GM19351 (cell line): ENCODE measurements at regions not wholly inside any gene's neighbourhood (a gene's known extent, or its start where the extent isn't known, plus 50 kb on each side); places are given as distances from the start of the nearest gene placed in this dataset.

Experiments used
- ATAC-seq: cut with Tn5 transposase; IDR thresholded peaks from one replicate; pipeline ENCODE4 v1.9.1; 2021; ENCODE audit warnings: mild to moderate bottlenecking, moderate library complexity; ENCODE audit not compliant: unreplicated experiment

DNA sequence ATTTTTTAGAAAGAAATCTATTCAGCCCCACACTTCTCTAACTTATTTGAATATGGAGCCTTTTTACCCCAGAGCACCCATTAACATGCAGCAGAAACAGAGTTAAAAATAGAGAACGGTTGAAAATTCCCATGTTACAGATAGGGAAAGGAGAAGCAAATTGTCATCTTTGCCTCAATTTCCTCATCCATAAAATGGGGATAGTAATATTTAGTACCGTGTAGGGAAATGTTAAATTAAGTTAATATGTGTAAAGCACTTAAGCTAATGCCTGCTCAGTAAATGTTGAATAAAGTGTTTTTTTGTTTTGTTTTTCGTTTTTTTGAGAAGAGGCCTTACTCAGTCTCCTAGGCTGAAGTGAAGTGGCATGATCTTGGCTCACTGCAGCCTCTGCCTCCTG, 50.3 kb downstream of the NAV1 start:
- no peak for ATAC-seq

DNA sequence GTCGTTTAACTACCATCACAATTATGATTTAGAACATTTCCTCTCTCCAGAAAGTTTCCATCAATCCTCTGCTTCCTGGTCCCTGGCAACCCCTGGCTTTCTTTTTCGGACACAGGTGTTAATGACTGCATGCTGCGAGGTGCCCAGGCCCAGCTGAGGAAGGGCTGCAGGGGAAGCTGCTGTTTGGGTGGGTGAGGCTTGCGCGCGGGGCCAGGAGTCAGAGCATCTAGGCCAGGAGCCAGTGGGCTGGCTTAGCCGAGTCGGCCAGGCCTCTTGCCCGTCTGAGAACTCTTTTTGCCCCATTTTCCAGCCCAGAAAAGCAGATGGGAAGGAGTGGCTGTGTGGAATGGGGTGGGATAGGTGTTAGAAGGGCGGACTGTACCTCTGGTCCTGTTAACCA, 51.5 kb downstream of the NAV1 start:
- ATAC-seq: no peak

DNA sequence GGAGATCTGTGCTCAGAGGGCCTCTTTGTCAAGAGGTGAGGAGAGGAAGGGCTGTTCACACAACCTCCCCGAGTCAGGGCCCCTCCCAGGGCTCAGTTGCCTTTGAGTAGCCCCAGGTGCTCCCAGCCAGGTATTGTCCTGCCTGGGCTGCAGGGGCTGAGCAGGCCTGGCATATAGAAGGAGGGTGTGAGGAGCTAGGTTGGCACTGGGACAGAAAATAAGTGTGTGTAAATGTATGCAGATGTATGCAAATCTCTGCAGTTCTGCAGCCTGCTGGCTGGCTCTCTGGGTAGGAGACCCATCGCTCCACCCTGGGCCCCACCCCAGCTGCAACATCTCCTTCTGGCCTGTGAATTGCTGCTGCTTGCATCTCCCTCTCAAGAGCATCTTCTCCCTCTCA, 52.4 kb downstream of the NAV1 start:
- no peak for ATAC-seq

DNA sequence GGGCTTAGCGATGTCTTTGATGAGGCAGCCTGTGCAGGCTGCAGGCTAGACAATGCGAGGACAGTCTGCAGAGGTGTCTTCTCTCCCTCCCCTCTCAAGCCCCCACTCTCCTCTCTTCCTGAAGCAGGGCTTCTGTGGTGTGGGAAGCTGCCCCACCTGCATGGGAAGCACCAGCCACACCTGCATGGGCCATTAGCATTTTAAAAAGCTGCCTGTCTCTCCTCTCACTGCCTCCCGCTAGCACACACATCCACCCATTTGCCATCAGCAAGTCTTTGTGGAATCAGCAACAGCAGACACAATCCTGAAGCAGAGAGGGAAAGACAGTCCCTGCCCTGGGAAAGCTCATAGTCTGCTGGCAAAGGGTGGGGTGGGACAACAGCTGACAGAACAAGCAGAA, 53.1 kb downstream of the NAV1 start:
- ATAC-seq: no peak

DNA sequence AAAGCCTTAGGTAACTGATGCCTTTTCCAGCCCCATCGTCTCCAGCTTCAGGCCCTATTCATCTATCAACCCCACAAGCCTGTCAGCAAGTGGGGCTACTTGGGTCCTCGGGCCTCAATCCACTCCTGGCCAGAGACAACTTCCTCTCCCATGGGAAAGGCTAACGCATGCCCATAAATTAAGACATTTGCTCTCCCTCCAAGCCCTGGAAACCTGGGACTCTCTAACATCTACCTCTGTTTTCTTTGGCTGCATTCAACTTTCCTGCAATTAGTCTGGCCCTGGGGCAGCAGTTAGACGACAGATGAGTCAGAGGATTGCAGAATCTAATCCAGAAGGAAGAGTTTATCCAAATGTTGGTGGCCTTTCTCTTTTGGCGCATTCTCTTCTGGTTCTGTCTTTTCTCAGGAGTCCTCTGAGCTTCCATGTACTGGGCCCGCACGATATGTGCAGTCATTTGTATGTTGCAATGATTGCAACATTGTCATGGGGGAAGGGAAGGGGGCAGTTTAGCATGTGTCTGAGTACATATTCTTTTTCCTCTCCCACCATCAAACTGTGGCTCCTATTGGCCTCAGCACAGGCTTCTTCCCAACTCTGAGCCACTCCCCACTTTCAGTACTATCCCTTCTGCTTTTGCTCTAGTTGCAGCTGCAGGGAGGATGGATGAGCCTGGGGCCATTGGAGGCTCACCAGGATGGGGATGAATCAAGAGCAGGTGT, 54.4 kb downstream of the NAV1 start:
- ATAC-seq: no peak

DNA sequence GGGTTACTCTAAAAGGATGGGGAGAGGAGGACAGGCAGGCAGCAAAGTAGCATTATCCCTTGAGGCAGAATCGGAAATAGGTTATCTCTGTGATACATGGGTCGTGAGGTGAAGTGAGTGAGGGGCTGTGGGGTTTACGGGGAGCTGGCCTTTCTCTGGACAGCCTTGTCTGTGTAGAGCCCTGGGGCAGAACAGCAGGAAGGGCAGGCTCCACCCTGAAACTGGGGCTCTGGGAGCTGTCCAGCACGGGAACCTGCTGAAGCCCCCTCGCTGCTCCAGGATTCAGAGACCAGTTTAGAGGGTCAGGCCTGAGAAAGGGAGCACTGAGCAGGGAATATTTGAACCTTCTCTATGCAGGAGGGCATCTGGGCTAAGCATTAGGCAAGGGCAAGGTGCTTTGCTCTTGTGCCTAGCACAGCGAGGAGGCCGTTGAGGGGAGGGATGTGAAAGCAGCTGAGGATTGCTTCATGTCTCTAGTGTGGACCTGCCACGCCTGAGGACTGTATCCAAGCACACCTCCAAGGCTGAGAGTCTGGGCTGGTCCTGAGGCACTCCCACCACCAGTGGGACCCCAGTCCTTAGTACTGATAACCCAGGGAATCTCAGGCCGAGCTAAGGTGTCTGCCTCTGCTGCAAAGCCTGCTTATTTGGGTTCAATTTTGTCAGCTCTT, 55.8 kb downstream of the NAV1 start:
- ATAC-seq: no peak

DNA sequence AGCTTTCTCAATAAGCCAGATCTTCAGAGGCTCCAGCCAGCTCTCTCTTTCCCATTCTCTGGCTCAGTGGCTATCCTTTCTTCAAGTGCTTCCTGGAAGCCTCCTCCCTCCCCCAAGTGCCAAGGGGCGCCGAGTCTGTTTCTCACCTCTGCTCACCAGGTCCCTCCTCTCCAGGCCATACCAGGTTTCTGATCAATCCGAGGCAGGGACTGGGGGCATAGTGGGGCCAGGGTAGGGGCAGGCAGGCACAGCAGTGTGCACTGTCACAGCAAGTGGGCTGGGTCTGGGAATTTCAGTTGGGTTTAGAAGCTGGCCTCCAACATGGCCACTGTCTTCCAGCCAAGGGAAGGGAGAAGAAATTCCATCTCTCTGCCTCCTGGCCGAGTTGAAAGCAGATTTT, 56.5 kb downstream of the NAV1 start:
- no peak for ATAC-seq

DNA sequence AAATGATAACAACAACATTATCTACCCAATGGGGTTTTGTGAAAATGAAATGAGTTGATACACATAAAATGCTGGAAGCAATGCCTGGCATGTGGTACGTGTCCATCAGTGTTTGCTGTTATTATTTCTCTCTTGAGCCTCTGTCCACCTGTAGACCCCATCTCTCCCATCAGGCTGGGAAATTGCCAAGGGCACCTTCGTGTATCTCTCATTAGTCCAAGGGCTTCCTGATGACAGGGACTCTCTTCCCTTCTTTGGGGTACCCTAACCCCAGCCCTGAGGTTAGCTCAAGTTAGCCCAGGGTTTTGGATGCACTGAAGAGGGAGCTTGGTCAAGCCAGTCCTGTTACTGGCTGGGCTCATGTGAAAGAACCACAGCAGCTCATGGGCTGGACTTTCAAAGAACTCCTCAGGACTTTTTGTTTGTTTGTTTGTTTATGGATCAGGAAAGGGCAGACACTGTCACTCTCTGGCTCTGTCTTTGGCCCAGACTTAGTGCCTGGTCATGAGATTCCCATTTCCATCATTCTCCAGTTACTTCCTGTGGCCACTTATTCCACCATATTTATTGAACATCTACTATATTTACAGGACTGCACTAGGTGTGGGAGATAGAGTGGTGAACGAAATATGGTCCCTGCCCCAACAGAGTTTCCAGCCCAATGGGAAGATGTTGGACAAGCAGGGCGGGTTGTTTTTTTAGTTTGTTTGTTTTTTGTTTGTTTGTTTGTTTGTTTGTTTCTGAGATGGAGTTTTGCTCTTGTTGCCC, 57.4 kb downstream of the NAV1 start:
- no peak for ATAC-seq

DNA sequence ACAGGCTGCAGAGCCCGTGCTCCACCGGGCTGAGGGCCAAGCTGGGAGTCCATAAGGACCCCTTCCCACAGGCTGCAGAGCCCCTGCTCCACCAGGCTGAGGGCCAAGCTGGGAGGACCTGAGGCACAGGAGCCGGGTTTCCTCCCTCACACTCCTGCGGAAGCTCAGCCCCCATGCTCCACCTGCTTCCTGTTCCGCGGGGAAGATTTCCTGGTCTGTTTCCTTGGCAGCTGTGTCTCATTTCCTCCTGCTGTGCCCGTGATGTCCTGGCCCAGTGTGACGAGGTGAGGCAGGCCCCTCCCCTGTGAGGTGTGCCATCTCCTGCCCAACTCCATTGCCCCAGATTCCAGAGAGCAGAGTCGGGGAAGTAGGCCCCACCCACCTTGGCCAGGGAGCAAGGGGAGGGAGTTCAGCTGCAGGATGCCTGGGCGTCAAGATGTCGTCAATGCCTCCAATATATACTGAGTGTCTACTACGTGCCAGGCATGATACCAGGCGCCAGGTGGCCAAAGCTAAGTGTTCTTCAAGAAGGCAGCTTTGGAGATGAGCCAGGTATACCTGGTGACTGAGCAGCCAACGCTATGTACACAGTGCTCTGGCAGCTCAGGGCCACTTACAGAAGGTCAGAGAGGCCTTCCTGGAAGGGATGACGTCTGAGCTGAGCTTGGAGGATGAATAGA, 58.8 kb downstream of the NAV1 start:
- no peak for ATAC-seq

DNA sequence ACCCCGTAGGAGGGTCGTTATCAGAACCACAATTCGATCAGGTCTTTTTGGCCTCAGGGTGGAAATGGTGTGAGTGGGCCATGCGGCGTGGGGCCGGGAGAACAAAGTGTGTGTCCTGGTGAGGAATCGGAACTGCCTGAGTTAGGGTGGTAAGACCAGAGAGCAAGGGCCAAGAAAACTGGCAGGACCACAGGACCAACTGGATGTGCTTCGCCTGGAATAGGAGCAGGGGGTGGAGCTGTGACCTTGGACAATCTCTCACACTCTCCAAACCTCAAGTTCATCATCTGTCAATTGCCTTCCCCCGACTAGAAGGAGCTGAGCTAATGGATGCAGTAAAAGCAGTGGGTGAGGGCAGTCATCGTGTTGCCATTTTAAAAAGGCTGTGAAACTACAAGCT, 59.5 kb downstream of the NAV1 start:
- no peak for ATAC-seq

DNA sequence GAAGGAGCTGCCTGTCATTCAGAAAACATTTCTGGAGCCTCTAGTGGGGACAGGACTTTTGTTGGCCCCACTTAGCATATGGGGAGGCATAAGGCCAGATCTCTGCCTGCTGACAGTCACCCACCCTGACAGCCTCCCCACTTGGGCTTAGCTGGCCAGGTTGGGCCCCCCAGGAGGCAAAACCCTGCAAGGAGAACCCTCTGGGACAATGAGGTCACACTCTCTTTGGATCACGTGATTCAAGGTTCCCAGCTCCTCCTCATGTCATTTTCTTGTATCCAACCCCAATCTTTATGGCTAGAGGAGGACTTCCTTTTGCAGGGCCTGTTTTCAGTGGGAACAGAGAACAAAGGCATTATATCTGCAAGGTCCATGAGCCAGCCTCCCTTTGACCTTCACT, 60.0 kb downstream of the NAV1 start:
- no peak for ATAC-seq

DNA sequence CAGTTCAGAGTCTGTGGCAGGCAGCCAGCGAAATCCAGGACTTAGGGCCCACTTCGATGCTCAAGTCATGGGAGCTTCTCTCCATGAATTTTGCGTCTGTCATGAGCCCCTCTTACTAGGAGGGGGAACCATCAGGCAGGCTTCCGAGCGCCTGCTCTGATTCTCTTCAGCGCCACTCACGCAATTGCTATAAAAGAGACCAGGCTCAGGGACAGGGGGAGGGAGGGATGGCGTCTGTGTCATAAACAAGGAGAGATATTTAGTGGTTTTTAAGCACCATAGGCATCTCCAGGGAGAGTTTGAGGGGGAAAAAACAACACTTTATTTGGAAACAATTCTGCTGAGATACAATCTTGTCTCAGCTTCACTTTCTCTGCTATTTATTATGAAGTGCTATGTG, 60.6 kb downstream of the NAV1 start:
- no peak for ATAC-seq

DNA sequence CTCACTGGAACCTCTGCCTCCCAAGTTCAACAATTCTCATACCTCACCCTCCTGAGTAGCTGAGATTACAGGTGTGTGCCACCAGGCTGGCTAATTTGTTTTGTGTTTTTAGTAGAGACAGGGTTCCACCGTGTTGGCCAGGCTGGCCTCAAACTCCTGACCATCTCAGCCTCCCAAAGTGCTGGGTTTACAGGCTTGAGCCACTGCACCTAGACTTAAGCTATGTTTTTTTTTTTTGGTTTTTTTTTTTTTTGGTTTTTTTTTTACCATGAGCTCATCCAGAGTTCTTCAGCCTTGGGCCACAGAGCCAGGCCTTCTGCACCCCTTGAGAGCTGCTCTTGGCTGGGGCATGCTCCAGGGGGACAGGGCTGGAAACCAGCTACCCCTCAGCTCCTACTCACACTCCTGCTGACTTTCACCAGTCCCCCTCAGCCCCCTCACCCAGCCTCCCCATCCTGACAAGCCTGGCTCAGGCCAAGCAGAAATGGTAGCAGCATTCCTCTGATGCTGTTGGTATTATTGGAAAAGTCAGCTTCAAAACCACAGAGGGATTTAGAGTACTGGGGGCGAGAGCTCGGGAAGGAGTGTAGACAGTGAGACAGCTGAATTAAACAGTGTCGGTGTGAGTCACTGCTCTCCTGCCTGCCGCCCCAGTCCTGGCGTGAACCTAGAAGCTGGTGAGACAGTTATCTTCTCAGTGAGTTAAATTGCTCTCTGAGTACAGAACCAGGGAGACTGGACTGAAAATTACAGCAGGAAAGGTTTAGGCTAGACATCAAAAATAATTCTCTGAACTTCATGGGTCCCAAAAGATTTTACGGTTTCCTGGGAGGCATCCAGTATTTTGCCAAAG, 63.7 kb downstream of the NAV1 start:
- ATAC-seq: no peak

DNA sequence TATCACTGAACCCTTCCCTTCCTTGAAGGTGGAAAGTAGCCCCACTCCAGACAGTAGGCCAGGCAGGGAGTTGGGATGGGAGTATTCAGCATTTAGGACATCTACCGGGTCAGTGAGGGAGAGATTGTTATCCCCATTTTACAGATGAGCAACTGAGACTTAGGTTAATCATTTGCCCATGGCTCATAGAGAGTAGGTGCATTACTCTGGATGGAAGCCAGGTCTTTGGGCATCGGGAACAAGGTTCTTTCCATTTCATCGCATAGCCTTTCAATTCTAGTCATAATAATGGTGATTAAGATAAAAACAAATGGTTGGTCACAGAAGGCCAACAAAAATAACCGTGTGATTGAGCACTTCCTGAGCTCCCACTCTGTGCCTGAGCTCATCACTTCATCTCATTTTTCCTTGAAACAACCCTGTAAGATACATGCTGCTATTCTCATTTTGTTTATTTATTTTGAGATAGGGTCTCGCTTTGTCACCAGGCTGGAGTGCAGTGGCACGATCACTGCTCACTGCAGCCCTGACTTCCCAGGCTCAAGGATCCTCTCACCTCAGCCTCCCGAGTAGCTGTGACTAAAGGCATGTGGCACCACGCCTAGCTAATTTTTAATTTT, 64.8 kb downstream of the NAV1 start:
- no peak for ATAC-seq

DNA sequence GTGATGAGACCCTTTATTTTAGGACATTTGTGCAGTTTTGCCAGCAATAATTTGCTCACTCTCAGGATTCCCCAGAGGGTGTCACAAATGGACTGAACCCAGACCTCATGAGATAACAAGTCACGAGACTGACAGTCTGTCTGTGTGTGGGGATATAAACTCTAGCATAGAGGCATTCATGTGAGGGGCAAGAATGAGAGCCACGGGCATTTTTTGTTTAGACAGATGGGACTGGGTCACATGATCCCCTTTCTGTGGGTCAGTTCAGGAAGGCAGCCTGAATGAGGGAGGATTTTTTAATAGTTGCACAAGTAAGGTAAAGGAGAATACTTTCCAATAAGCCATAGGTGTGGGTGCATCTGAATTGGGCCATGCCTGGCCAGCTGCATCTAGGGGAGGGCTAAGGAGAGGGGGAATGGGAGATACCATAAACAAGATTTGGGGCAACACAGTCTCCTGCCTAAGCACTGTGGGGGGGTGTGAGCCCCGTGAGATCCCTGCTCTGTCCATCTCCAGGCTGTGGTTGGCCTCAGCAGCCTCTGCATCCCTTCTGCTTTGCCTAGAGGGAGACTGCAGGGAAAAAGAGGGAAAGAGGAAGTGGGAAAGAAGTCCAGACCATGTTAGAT, 66.6 kb downstream of the NAV1 start:
- ATAC-seq: no peak

DNA sequence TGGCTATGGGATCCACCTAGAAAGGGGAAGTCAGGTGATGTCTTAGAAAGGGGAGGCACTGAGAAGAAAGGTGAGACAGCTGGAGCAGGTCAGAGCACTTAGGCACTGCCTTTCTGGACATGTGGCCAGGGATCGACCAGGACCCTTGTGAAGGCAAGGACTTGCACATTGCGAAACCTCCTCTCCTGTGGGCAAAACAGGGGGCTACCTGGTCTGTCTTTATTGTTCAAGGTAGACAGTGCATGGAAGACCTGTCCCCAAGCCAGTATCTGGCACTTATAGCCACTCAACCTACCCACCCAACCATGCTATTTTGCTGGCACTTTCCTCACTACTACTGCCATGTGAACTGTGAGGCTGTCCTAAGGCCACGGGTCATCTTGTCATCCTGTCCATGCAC, 67.2 kb downstream of the NAV1 start:
- no peak for ATAC-seq

DNA sequence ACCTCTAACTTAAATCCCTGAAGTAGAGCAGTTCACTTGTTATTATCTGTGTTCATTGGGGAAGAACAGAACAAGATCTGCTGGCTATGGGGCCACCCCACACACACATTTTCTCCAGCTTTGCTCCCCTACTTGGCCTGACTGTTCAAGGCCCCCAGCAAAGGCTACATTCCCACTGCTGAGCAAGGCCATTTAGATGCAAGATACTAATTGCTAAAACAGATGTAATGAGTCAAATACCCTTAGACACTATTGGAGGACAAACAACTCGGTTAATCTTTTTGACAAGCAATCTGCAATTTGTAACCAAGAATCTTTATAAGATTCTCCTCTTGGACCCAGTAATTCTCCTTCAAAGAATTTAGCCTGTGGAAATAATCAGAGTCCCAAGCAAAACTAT, 67.7 kb downstream of the NAV1 start:
- no peak for ATAC-seq

DNA sequence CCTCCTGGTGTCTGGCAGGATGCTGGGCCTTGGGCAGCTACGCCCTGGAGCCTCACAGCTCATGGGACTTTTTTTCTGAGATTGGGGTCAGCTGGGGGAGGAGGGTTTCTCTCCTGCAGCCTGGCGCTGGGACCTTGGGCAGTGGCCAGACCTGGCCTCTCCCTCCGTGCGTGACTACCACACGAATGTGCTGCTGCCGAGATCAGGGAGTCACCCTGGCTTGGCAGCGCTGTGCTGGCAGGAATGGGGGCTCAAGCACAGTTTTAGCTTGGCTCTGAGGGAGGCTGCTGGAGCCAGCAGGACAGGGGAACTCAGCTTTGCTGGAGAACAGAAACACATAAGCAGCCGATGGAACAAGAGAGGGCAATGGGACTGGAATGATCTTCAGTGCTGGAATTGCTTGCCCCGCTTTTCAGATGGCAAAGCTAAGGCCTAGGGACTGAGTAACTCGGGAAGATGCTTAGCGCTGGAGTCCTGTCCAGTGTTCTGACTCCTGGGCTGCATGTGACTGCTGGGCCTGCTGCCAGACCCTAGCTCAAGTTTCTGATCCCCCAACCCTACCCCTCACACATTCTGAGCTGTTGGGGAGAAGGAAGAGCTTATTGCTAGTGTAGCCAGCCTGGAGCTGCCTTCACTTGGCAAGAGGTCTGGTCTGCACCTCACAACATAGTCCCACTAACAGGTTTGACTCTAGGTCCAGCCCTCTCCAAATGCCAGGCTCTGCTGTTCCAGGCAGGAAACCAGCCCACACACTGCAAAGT, 69.9 kb downstream of the NAV1 start:
- ATAC-seq: no peak
